HG02885 (cell line): ENCODE measurements at regions not wholly inside any gene's neighbourhood (a gene's known extent, or its start where the extent isn't known, plus 50 kb on each side); places are given as distances from the start of the nearest gene placed in this dataset.

ENCODE experiments used
- ATAC-seq: cut with Tn5 transposase; IDR thresholded peaks from one replicate; pipeline ENCODE4 v1.9.1; 2021; ENCODE audit warnings: mild to moderate bottlenecking; ENCODE audit not compliant: unreplicated experiment, poor library complexity

DNA sequence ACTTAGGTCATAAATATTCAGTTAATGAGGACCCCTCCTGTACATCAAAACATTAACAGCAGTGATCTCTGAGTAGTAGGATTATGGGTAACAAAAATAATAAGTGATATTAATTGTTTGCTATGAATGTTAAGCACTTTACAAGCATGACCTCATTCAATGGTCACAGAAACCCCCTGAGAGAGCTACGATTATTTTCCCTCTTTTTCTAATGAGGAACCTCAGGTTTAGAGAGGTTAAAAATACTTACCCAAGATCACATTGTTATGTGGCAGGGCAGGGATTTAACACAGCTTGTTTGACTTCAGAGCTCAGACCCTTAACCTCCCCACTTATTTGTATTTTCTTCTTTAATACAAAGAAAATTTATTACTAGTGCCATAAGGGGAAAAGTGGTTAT, 228.2 kb downstream of the TBL1XR1 start:
- ATAC-seq, result no peak

DNA sequence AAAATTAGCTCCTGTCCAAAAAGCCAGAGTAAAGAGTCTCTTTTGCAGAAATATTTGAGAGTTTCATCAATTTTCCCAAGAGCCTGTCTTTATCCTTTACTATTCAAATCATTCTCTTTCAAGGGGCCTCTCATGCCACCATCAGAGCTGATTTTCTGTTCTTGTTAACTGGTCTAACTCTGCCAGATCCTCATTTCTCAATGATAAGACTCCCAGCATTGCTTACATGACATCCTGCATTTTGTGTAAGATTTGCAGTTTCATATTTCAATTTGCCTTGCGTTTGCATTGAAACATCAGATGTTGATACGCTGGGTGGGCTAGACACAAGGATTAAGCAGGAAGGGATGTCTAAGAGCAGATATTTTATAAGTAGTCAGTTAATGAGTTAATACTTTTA, 228.7 kb downstream of the TBL1XR1 start:
- ATAC-seq, result no peak

- ATAC-seq, result no peak
These were observed 229.8 kb downstream of the TBL1XR1 start for GRCh38 chr3:176967522-176967921.

DNA sequence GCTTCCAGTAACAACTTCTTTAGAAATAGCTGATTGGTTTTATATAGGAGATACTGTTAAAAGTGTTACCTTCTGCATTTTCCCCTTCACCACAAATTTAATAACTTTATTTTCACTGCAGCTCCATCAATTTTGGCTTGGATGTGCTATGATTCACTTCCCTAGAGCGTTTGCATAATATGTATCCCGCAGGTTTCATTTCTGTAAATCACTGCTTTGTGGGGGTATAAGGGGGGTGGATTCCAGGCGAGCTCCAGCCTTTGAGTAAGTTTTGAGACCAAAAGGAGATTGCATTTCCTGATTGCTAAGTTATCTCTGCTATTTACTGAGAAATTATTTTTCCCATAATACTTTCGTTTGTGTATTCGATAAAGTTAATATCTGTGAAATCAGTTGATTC, 232.6 kb downstream of the TBL1XR1 start:
- no peak for ATAC-seq

GRCh38 chr3:176961916-176962315, 235.4 kb downstream of the TBL1XR1 start:
- no peak for ATAC-seq

GRCh38 chr3:176959867-176960266, 237.4 kb downstream of the TBL1XR1 start:
- no peak for ATAC-seq

DNA sequence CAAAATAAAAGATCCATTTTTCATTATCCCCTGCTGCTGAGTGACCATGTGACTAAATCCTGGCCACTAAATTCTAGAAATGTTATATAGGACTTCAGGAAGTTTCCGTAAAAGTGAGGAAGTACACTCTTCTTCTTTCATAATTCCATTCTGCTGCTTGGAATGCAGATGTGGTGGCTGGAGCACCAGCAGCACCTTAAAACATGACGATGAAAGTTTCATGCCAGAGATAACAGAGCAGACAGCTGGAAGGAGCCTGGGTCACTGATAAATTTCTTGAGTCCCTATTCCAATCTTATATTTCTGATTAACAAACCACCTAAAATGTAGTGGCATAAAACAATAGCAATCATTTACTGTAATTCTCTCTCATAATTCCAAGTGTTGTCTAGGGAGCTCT, 238.7 kb downstream of the TBL1XR1 start:
- no peak for ATAC-seq

DNA sequence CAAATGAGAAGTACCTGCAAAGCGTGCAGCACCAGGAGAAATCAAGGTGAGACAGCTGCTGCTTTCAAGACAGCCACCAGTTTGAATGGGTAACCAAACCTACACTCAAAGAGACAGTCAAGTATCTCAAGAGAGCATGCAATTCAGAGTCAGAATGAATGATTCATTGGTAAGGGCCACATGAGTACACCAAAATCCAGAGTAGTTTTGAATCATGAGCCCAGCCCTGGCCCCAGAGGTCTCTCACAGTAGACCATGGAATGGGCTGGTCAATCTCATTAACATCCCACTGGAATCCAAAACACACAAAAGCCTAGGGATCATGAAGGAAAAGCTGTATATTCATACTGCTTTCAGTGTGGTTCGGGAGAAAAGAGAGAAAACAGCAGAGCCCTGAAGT, 242.8 kb downstream of the TBL1XR1 start:
- ATAC-seq, result no peak

DNA sequence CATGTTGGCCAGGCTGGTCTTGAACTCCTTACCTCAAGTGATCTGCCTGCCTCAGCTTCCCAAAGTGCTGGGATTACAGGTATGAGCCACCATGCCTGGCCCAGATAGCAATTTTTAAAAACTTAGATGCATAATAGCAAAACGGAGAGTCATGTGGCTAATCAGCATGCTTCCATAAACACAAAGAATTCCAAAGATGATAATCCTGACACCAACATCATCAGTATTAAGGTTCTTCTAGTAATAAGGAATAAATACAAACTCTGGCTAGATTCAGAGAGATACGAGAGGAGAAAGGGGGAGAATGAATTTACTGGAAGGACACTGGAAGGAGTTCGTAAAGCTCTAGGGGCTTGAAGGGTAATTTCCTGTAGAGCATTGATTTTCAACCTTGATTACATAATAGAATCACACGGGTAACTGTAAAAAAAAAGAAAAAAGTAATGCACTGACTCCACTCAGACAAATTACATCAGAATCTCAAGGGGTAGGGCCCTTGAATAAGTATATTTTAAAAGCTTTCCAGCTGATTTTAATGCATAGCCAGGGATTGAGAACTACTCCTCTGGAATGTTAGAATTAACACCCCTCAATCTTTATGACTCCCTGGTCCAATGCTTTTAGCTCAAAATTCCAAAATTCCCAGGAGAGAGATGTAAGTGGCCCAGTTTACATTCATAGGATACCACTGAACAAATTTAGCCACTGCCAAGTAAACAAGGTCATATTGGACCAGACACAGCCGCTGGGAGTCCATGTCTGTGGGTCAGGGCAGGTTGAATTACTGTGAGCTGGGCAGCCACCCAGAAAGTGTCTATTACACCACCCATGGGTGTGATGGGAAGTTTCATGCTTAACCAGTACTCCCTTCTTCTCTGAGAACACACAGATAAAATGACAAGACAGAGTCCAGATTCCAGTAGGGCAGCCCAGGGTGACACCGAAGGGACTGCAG, 243.9 kb downstream of the TBL1XR1 start:
- ATAC-seq, result no peak

- ATAC-seq, result no peak
These were observed 245.5 kb downstream of the TBL1XR1 start for GRCh38 chr3:176951586-176952292.

GRCh38 chr3:176951144-176951543, 246.1 kb downstream of the TBL1XR1 start:
- ATAC-seq, result no peak

DNA sequence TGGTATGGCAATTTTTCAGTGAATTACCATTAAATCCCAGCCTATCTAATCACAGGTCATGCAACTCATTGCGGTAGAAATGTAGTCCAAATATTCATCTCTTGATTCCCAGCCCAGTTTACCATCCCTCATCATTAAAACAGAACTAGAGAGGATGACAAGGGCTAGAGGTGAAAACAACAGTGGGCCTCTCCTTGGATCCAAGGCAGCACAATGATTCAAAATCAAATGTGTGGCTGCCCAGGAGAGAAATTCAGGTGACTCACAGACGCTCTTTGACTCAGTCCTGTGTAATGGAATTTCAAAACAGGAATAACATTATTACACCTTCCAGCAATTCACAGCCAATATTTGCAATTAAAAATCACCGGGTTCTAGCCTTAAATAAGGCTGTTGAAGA, 246.5 kb downstream of the TBL1XR1 start:
- ATAC-seq, result no peak

- no peak for ATAC-seq
These were observed 249.1 kb downstream of the TBL1XR1 start for GRCh38 chr3:176948151-176948550.

GRCh38 chr3:176946202-176946601, 251.1 kb downstream of the TBL1XR1 start:
- no peak for ATAC-seq

DNA sequence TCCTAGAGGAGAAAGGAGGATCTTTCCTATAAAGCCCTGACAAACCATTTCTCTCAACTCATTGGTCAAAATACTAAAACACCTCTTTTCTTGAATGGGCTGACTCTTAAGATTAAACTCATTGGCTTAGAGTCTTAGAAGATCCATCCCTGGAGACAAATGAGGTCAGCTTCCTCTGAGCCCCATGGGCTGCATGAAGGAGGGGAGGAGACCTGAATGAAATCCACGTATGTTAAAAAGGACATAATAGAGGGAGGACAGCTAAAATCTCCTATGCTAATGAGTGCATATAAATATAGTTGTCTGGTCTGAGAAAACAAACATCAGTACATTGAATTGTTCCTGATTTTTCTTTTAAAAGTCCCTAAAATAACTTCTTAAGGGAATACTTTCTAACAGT, 255.0 kb downstream of the TBL1XR1 start:
- ATAC-seq, result no peak

GRCh38 chr3:176941689-176942088, 255.6 kb downstream of the TBL1XR1 start:
- ATAC-seq, result no peak

GRCh38 chr3:176939022-176939817, 258.1 kb downstream of the TBL1XR1 start:
- ATAC-seq, result peak; percentile 98

DNA sequence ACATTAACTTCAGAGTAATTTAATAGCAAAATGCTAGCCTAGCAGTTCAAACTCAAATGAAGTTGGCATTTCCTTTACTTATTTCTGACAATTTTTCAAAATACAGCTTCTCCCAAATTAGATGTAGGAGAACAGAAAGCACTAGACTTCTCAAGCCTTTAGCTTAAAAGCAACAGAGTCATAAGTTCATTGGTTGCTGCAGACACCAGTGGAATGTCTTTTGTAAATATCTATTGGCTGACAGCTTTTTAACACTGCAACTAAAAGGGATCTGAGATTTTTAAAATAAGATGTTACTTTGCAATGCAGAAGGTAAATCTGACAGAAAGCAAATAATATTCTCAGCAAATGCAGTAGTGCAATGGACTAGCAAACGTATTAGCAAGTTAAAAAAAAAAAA, 259.3 kb downstream of the TBL1XR1 start:
- ATAC-seq, result no peak

DNA sequence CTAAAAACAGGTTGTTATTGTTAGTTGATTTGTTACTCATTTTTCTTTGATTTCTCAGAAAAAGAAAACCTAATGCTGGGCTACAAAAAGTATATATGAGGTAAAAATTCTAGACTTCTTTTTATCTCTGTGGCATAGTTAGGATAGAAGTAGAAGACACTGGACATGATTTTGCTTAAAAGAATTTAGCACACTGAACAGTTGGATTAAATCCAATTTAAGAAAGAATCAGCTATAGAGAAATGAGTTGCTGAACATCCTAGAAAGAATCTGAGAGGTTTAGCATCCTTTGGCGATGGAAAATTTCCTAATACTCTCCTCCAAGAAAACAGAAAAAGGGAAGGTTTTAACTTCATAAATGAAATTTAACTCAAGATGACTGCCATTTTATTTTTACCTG, 259.7 kb downstream of the TBL1XR1 start:
- no peak for ATAC-seq

DNA sequence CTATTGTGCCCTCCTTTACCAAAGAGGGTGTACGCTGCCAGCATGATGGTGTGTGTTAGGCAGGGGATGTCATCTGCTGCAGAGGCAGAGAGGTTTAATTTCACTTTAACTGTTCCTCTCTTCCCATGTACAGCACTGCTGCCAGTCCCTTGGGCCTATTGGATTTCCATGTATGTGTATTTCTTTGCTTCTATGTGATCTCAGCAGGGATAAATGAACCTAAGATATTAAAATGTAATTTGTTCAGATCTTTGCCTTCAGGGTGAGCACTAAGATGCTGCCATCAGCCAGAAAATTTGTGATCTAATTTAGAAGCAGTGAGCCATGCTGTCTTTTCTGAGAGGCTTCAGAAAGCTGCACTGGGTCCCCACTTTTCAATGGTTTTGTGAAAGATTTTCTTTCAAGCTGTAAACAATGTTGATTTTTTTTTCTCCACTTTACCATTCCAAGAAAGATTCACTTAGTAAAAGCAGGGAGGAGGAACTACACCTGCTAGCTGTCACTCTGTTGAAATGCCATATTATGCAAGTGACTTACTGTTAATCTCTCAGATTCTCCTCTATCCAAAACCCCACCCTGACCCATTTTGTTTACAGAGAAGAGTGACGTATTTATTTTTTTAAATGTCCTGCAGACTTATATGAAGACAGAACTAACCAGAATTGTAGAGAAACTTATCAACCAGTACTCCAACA, 261.9 kb downstream of the TBL1XR1 start:
- ATAC-seq, result no peak
